ENCODE measurements at regions not wholly inside any gene's neighbourhood (a gene's known extent, or its start where the extent isn't known, plus 50 kb on each side); places are given as distances from the start of the nearest gene placed in this dataset.

GRCh38 chr6:4383910-4384638 lies 248.7 kb upstream of the ECI2 start:
- H3K27ac Mint-ChIP-seq, result no peak overlapping the region
- H3K27me3 Mint-ChIP-seq (ENCODE audit: insufficient read depth), result peaks cover 2% of the 10 kb centered on the region
- 86 to 99% methylated on average over 7 to 11 of the region's 11 CpGs for WGBS, 2 experiments (ENCODE audit: insufficient coverage in 1 of 2, insufficient read length in 1 of 2)
- TF ChIP-seq CTCF (conservative IDR thresholded peaks at IDR 0.05), result no peak
- Histone ChIP-seq H3K9ac (ENCODE audit: extremely low read depth, low read length, poor library complexity, severe bottlenecking) (no peak overlapping the region), H3K9me3 (ENCODE audit: control insufficient read depth, low read length) (peaks cover 30% of the 10 kb centered on the region), H3K27ac (ENCODE audit: low read depth, low read length) (no peak overlapping the region), H3K27me3 (ENCODE audit: control insufficient read depth, insufficient read depth, low read length, poor library complexity, severe bottlenecking) (no peaks in the 10 kb centered on the region), H3K36me3 (ENCODE audit: control insufficient read depth, insufficient read depth, low read length) (no peaks in the 10 kb centered on the region), H3K4me3 (ENCODE audit: low read length) (no peak overlapping the region), H3K4me1 (ENCODE audit: control insufficient read depth, insufficient read depth, low read length) (no peaks in the 10 kb centered on the region)
- H3K36me3 Mint-ChIP-seq (ENCODE audit: low read depth), result no peaks in the 10 kb centered on the region
- no peak overlapping the region for H3K4me3 Mint-ChIP-seq
- H3K9me3 Mint-ChIP-seq, result peaks cover 31% of the 10 kb centered on the region
- DNase-seq, result peak; percentile 74
- H3K4me1 Mint-ChIP-seq, result peaks cover 8% of the 10 kb centered on the region

DNA sequence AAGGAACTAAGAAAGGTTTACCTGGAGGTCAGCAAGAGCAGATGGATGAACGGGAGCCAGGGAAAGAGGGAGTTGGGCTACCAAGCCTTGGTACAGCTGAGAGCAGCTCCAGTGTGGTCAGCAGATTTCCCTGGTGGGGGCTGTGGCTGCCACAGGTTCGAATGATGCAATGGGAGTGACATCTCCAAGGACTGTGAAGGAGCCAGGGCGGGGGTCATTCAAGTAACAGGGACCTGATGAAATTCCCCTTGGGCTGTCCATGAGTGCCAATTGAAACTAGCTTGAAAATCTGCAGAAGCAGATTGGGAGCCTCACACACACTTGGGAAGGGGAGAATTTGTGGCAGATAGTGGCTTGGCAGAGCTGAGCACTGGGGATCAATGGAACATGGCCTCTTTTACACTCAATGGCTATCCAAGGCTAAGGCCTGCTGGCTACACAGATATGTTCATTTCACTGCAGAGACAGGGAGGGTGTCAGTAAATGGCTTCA lies 247.0 kb upstream of the ECI2 start:
- Histone ChIP-seq H3K9ac (ENCODE audit: extremely low read depth, low read length, poor library complexity, severe bottlenecking) (no peak overlapping the region), H3K27me3 (ENCODE audit: control insufficient read depth, insufficient read depth, low read length, poor library complexity, severe bottlenecking) (no peaks in the 10 kb centered on the region), H3K4me3 (ENCODE audit: low read length) (no peak overlapping the region), H3K4me1 (ENCODE audit: control insufficient read depth, insufficient read depth, low read length) (no peaks in the 10 kb centered on the region), H3K9me3 (ENCODE audit: control insufficient read depth, low read length) (peaks cover 30% of the 10 kb centered on the region), H3K36me3 (ENCODE audit: control insufficient read depth, insufficient read depth, low read length) (no peaks in the 10 kb centered on the region), H3K27ac (ENCODE audit: low read depth, low read length) (no peak overlapping the region)
- 90 to 94% methylated on average over 2 to 3 of the region's 3 CpGs for WGBS, 2 experiments (ENCODE audit: insufficient coverage in 1 of 2, insufficient read length in 1 of 2)
- Mint-ChIP-seq H3K4me3 (no peak overlapping the region), H3K27ac (no peak overlapping the region), H3K27me3 (ENCODE audit: insufficient read depth) (peaks cover 2% of the 10 kb centered on the region), H3K36me3 (ENCODE audit: low read depth) (no peaks in the 10 kb centered on the region), H3K9me3 (peaks cover 31% of the 10 kb centered on the region), H3K4me1 (no peaks in the 10 kb centered on the region)
- no peak for TF ChIP-seq CTCF (conservative IDR thresholded peaks at IDR 0.05)
- peak; percentile 26 for DNase-seq

GRCh38 chr6:4381381-4381780 lies 246.0 kb upstream of the ECI2 start:
- peaks cover 2% of the 10 kb centered on the region for H3K27me3 Mint-ChIP-seq (ENCODE audit: insufficient read depth)
- peaks cover 31% of the 10 kb centered on the region for H3K9me3 Mint-ChIP-seq
- no peaks in the 10 kb centered on the region for H3K27me3 ChIP-seq (ENCODE audit: control insufficient read depth, insufficient read depth, low read length, poor library complexity, severe bottlenecking)
- no peak overlapping the region for H3K27ac ChIP-seq (ENCODE audit: low read depth, low read length)
- TF ChIP-seq CTCF (conservative IDR thresholded peaks at IDR 0.05), result no peak
- H3K4me1 Mint-ChIP-seq, result no peaks in the 10 kb centered on the region
- H3K4me3 ChIP-seq (ENCODE audit: low read length), result no peak overlapping the region
- no peaks in the 10 kb centered on the region for H3K4me1 ChIP-seq (ENCODE audit: control insufficient read depth, insufficient read depth, low read length)
- H3K36me3 ChIP-seq (ENCODE audit: control insufficient read depth, insufficient read depth, low read length), result no peaks in the 10 kb centered on the region
- WGBS, 2 experiments (ENCODE audit: insufficient coverage in 1 of 2, insufficient read length in 1 of 2), result 91 to 100% methylated on average over 2 to 4 of the region's 4 CpGs
- no peak for DNase-seq
- H3K4me3 Mint-ChIP-seq, result no peak overlapping the region
- H3K36me3 Mint-ChIP-seq (ENCODE audit: low read depth), result no peaks in the 10 kb centered on the region
- no peak overlapping the region for H3K27ac Mint-ChIP-seq
- no peak overlapping the region for H3K9ac ChIP-seq (ENCODE audit: extremely low read depth, low read length, poor library complexity, severe bottlenecking)
- peaks cover 30% of the 10 kb centered on the region for H3K9me3 ChIP-seq (ENCODE audit: control insufficient read depth, low read length)

All from endodermal cell (in vitro differentiated cells).